A549 (cell line): ENCODE measurements at regions not wholly inside any gene's neighbourhood (a gene's known extent, or its start where the extent isn't known, plus 50 kb on each side); places are given as distances from the start of the nearest gene placed in this dataset.

Source experiments
- ATAC-seq, 2 experiments: fragments of 200-7000 bp in 1 of 2; fragments of >200 bp in 1 of 2; cut with Nextera tagmentation in 1 of 2; cut with Tn5 transposase in 1 of 2; 3 replicates each; pipeline versions ENCODE4 v1.8.0 to v1.9.1; 2018 to 2020; ENCODE audit warnings: mild to moderate bottlenecking in 1 of 2, moderate library complexity in 1 of 2
- CTCF ChIA-PET: fragments of 300-600 bp; sonication (Branson Sonifier 250); formaldehyde crosslinking; extraction: SDS; loops from one replicate; lab custom pipeline; 2021; ENCODE audit warnings: antibody characterized with exemption, inconsistent platforms; lab: Yijun Ruan, JAX
- POLR2A ChIA-PET: fragments of 350-600 bp; formaldehyde crosslinking; extraction: SDS; loops from one replicate; lab custom pipeline; 2021; ENCODE audit warnings: antibody characterized with exemption, inconsistent platforms; lab: Yijun Ruan, JAX
- DNase-seq, 2 experiments: peaks; one replicate each; pipeline versions ENCODE4 v3.0.0 to v3.0.0-alpha.2; 2011 to 2016; ENCODE audit warnings: low read depth in 1 of 2, low spot score in 1 of 2
- FAIRE-seq: peaks from 2 replicates; lab custom pipeline; 2011; peaks lifted over from hg19 to GRCh38; lab: Jason Lieb, UNC
- H3K27ac ChIP-seq, 2 experiments: fragments of >200 bp; sonication (Bioruptor Twin); formaldehyde crosslinking; 3 replicates each; pipeline ENCODE4 v1.5.1; 2016 to 2017
- H3K4me1 ChIP-seq: fragments of >200 bp; sonication (Bioruptor Twin); formaldehyde crosslinking; 3 replicates; pipeline ENCODE4 v1.6.1; 2016
- H3K4me2 ChIP-seq: fragments of >200 bp; sonication (Bioruptor Twin); formaldehyde crosslinking; 3 replicates; pipeline ENCODE4 v1.6.1; 2016
- H3K4me3 ChIP-seq: fragments of >200 bp; sonication (Bioruptor Twin); formaldehyde crosslinking; 3 replicates; pipeline ENCODE4 v1.5.1; 2016
- H3K9me3 ChIP-seq: fragments of >200 bp; sonication (Bioruptor Twin); formaldehyde crosslinking; 3 replicates; pipeline ENCODE4 v1.6.1; 2016
- BHLHE40 ChIP-seq: IDR thresholded peaks from 2 replicates; pipeline ENCODE4 v1.6.1; 2012; ENCODE audit warnings: low read depth, low read length, inconsistent platforms
- CBX2 ChIP-seq: fragments of 200-600 bp; sonication (generic); IDR thresholded peaks from 2 replicates; pipeline ENCODE4 v1.6.1; 2016; ENCODE audit warnings: low read depth, mild to moderate bottlenecking, borderline replicate concordance
- CEBPB ChIP-seq, 2 experiments: fragments of >200 bp in 1 of 2; sonication (Bioruptor Twin) in 1 of 2; formaldehyde crosslinking in 1 of 2; IDR thresholded peaks; 2 replicates each; pipeline ENCODE4 v1.6.1; 2012 to 2016
- EHF ChIP-seq: fragments of 250-450 bp; sonication (Bioruptor Pico); IDR thresholded peaks from 2 replicates; pipeline ENCODE4 v1.5.0; 2020; ENCODE audit warnings: mild to moderate bottlenecking
- FOSL2 ChIP-seq, 2 experiments: fragments of 450-650 bp in 1 of 2; fragments of >200 bp in 1 of 2; sonication (Bioruptor Twin) in 1 of 2; formaldehyde crosslinking; IDR thresholded peaks; 2 replicates each; pipeline versions ENCODE4 v1.5.0 to v1.6.1; 2016 to 2020; ENCODE audit warnings: mild to moderate bottlenecking in 1 of 2, moderate library complexity in 1 of 2
- GATA3 ChIP-seq: IDR thresholded peaks from 2 replicates; pipeline ENCODE4 v1.6.1; 2012; ENCODE audit warnings: borderline replicate concordance
- HDAC2 ChIP-seq: fragments of 200-600 bp; sonication (generic); IDR thresholded peaks from 2 replicates; pipeline ENCODE4 v1.6.1; 2016
- HOXA7 ChIP-seq: fragments of 250-450 bp; sonication (Bioruptor Pico); IDR thresholded peaks from 2 replicates; pipeline ENCODE4 v1.5.0; 2020; ENCODE audit warnings: mild to moderate bottlenecking, moderate library complexity
- HOXB13 ChIP-seq: fragments of 250-450 bp; sonication (Bioruptor Pico); IDR thresholded peaks from 2 replicates; pipeline ENCODE4 v1.5.0; 2020; ENCODE audit warnings: low read depth, mild to moderate bottlenecking, moderate library complexity
- MAFK ChIP-seq: fragments of 450-650 bp; IDR thresholded peaks from 2 replicates; pipeline ENCODE4 v1.6.1; 2014; ENCODE audit not compliant: partially characterized antibody
- MYC ChIP-seq: IDR thresholded peaks from 2 replicates; pipeline ENCODE4 v1.6.1; 2012; ENCODE audit warnings: mild to moderate bottlenecking, inconsistent platforms, low read length, improper control_type of control experiment, borderline replicate concordance
- NFE2L2 ChIP-seq: fragments of 150-350 bp; conservative IDR thresholded peaks from 2 replicates; pipeline ENCODE4 v1.6.1; 2014; ENCODE audit warnings: low read length
- NPAS2 ChIP-seq: fragments of 250-450 bp; sonication (Bioruptor Pico); IDR thresholded peaks from 2 replicates; pipeline ENCODE4 v1.8.0; 2022; ENCODE audit warnings: mild to moderate bottlenecking, moderate library complexity, borderline replicate concordance
- PHF8 ChIP-seq: fragments of 200-600 bp; sonication (generic); IDR thresholded peaks from 2 replicates; pipeline ENCODE4 v1.6.1; 2016; ENCODE audit warnings: low read depth, mild to moderate bottlenecking, antibody characterized with exemption, moderate library complexity, borderline replicate concordance
- POLR2AphosphoS2 ChIP-seq: conservative IDR thresholded peaks from 2 replicates; pipeline ENCODE4 v1.6.1; 2012; ENCODE audit warnings: low read length, improper control_type of control experiment, inconsistent platforms
- RARB ChIP-seq: fragments of 250-450 bp; sonication (Bioruptor Pico); IDR thresholded peaks from 2 replicates; pipeline ENCODE4 v1.8.0; 2021; ENCODE audit warnings: mild to moderate bottlenecking, moderate library complexity
- RNF2 ChIP-seq: fragments of 200-600 bp; sonication (generic); IDR thresholded peaks from 2 replicates; pipeline ENCODE4 v1.6.1; 2016; ENCODE audit warnings: low read depth, mild to moderate bottlenecking, antibody characterized with exemption, moderate library complexity, borderline replicate concordance
- SREBF2 ChIP-seq: fragments of 450-650 bp; IDR thresholded peaks from 2 replicates; pipeline ENCODE4 v1.6.1; 2014; ENCODE audit warnings: mild to moderate bottlenecking, moderate library complexity
- TFCP2L1 ChIP-seq: fragments of 250-450 bp; sonication (Bioruptor Pico); IDR thresholded peaks from 2 replicates; pipeline ENCODE4 v1.5.0; 2021; ENCODE audit warnings: mild to moderate bottlenecking
- TP53 ChIP-seq: fragments of 250-450 bp; sonication (Bioruptor Pico); IDR thresholded peaks from 2 replicates; pipeline ENCODE4 v1.5.0; 2021; ENCODE audit warnings: mild to moderate bottlenecking, moderate library complexity
- ZSCAN20 ChIP-seq: fragments of 250-450 bp; sonication (Bioruptor Pico); IDR thresholded peaks from 2 replicates; pipeline ENCODE4 v1.8.0; 2022; ENCODE audit warnings: mild to moderate bottlenecking, moderate library complexity
- WGBS: methylation state at CpG from one replicate; pipeline ENCODE4 v1.1.6; 2017; ENCODE audit errors: missing lambda C conversion rate; 5-methylcytosine and 5-hydroxymethylcytosine counted together
- TF ChIP-seq, protein P1 (sequence below): fragments of 200-600 bp; sonication (generic); IDR thresholded peaks from 2 replicates; pipeline ENCODE4 v1.6.1; 2016; ENCODE audit warnings: antibody characterized with exemption, mild to moderate bottlenecking, moderate library complexity
- TF ChIP-seq, protein P2 (sequence below): fragments of 250-450 bp; sonication (Bioruptor Pico); IDR thresholded peaks from 2 replicates; pipeline ENCODE4 v1.5.0; 2020; ENCODE audit warnings: low read depth, mild to moderate bottlenecking, moderate library complexity
- TF ChIP-seq, protein P3 (sequence below): IDR thresholded peaks from 2 replicates; pipeline ENCODE4 v1.6.1; 2012; ENCODE audit warnings: low read depth, borderline replicate concordance
- TF ChIP-seq, protein P4 (sequence below): IDR thresholded peaks from 2 replicates; pipeline ENCODE4 v1.6.1; 2012
- TF ChIP-seq, protein P5 (sequence below): IDR thresholded peaks from 2 replicates; pipeline ENCODE4 v1.6.1; 2012
- TF ChIP-seq, protein P6 (sequence below): fragments of 150-350 bp; IDR thresholded peaks from 2 replicates; pipeline ENCODE4 v1.6.1; 2014; ENCODE audit warnings: low read depth, mild to moderate bottlenecking, low read length
- TF ChIP-seq, protein P7 (sequence below): fragments of 450-650 bp; IDR thresholded peaks from 2 replicates; pipeline ENCODE4 v1.6.1; 2014; ENCODE audit warnings: antibody characterized with exemption

DNA sequence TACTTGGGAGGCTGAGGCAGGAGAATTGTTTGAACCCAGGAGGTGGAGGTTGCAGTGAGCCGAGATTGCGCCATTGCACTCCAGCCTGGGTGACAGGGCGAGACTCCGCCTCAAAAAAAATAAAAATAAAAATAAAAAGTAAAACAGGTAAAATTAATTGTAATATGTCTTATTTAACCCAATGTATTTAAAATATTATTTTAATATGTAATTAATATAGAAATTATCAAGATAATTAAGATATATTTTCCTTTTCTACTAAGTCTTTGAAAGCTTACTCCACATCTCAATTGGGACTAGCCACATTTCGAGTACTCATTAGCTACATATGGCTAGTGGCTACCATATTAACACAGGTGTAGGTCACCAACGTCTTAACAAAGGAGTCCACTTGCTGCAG lies 61.6 kb upstream of the IPO9 start:
- Histone ChIP-seq H3K4me1 (0 out of 3 replicates have a peak, but pooled peaks cover 4% of the 10 kb centered on the region), H3K4me2 (no peak overlapping the region), H3K9me3 (peaks cover 18% of the 10 kb centered on the region), H3K27ac (no peak overlapping the region)
- ChIA-PET CTCF (interaction anchor here (0.8 to 1.6 kb wide), 5 partner anchors 9 to 58 kb away, joined by 3 to 5 read pairs (median 3); no protein-coding TSS in a partner anchor), POLR2A (no interaction called here)
- ATAC-seq = no peak
- no peak for DNase-seq
- 78% methylated on average over 6 of the region's 6 CpGs for WGBS
- TF ChIP-seq, protein P1, sequence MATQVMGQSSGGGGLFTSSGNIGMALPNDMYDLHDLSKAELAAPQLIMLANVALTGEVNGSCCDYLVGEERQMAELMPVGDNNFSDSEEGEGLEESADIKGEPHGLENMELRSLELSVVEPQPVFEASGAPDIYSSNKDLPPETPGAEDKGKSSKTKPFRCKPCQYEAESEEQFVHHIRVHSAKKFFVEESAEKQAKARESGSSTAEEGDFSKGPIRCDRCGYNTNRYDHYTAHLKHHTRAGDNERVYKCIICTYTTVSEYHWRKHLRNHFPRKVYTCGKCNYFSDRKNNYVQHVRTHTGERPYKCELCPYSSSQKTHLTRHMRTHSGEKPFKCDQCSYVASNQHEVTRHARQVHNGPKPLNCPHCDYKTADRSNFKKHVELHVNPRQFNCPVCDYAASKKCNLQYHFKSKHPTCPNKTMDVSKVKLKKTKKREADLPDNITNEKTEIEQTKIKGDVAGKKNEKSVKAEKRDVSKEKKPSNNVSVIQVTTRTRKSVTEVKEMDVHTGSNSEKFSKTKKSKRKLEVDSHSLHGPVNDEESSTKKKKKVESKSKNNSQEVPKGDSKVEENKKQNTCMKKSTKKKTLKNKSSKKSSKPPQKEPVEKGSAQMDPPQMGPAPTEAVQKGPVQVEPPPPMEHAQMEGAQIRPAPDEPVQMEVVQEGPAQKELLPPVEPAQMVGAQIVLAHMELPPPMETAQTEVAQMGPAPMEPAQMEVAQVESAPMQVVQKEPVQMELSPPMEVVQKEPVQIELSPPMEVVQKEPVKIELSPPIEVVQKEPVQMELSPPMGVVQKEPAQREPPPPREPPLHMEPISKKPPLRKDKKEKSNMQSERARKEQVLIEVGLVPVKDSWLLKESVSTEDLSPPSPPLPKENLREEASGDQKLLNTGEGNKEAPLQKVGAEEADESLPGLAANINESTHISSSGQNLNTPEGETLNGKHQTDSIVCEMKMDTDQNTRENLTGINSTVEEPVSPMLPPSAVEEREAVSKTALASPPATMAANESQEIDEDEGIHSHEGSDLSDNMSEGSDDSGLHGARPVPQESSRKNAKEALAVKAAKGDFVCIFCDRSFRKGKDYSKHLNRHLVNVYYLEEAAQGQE = no peak
- no peak for TF ChIP-seq NPAS2 (CRISPR knock-in tag)
- TF ChIP-seq GATA3 = no peak
- no peak for TF ChIP-seq RARB
- no peak for TF ChIP-seq BHLHE40
- TF ChIP-seq, protein P2, sequence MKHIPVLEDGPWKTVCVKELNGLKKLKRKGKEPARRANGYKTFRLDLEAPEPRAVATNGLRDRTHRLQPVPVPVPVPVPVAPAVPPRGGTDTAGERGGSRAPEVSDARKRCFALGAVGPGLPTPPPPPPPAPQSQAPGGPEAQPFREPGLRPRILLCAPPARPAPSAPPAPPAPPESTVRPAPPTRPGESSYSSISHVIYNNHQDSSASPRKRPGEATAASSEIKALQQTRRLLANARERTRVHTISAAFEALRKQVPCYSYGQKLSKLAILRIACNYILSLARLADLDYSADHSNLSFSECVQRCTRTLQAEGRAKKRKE (CRISPR knock-in tag) = no peak
- TF ChIP-seq, protein P3, sequence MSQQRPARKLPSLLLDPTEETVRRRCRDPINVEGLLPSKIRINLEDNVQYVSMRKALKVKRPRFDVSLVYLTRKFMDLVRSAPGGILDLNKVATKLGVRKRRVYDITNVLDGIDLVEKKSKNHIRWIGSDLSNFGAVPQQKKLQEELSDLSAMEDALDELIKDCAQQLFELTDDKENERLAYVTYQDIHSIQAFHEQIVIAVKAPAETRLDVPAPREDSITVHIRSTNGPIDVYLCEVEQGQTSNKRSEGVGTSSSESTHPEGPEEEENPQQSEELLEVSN = no peak
- TF ChIP-seq FOSL2 (IDR thresholded peaks at IDR 0.05) = no peak
- no peak for TF ChIP-seq FOSL2 (CRISPR knock-in tag; IDR thresholded peaks at IDR 0.05)
- TF ChIP-seq CEBPB (IDR thresholded peaks at IDR 0.05) = no peak
- TF ChIP-seq MYC = no peak
- no peak for TF ChIP-seq HOXB13 (CRISPR knock-in tag)
- TF ChIP-seq POLR2AphosphoS2 = no peak
- no peak for TF ChIP-seq CBX2
- TF ChIP-seq, protein P4, sequence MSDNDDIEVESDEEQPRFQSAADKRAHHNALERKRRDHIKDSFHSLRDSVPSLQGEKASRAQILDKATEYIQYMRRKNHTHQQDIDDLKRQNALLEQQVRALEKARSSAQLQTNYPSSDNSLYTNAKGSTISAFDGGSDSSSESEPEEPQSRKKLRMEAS = no peak
- TF ChIP-seq HDAC2 = no peak
- TF ChIP-seq, protein P5, sequence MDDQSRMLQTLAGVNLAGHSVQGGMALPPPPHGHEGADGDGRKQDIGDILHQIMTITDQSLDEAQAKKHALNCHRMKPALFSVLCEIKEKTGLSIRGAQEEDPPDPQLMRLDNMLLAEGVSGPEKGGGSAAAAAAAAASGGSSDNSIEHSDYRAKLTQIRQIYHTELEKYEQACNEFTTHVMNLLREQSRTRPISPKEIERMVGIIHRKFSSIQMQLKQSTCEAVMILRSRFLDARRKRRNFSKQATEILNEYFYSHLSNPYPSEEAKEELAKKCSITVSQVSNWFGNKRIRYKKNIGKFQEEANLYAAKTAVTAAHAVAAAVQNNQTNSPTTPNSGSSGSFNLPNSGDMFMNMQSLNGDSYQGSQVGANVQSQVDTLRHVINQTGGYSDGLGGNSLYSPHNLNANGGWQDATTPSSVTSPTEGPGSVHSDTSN = no peak
- no peak for TF ChIP-seq ZSCAN20
- TF ChIP-seq, all 56 proteins: peak for 0
- H3K4me3 ChIP-seq = no peak overlapping the region
- FAIRE-seq = no peak

DNA sequence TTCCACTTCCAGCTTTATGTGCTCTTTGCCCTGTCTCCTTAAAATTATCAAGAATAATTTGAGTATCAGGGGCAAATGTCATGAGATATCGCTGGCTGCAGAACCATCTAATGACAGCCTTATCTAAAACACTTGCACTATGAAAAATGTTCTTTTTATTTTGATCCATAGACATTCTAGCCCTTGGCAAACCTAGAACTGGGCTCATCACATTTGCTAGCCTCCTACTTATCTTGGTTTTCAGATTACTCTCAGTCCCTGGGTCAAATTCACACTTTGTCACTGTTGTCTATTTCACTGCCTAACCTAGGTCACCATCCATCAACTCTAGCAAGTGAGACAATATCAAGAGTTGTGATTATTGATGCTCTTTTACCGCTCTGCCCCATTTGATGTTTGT lies 59.9 kb upstream of the IPO9 start:
- Histone ChIP-seq H3K4me2 (no peak overlapping the region), H3K4me1 (0 out of 3 replicates have a peak, but pooled peaks cover 4% of the 10 kb centered on the region), H3K4me3 (no peak overlapping the region), H3K9me3 (peaks cover 21% of the 10 kb centered on the region), H3K27ac (no peak overlapping the region)
- ChIA-PET POLR2A (no interaction called here), CTCF (interaction anchor here (0.6 to 2.7 kb wide), 9 partner anchors 11 to 209 kb away, joined by 3 to 13 read pairs (median 4); no protein-coding TSS in a partner anchor)
- DNase-seq (no peak), FAIRE-seq (no peak), ATAC-seq (no peak)
- WGBS = 78% methylated on average over 2 of the region's 2 CpGs
- no peak for TF ChIP-seq RNF2
- TF ChIP-seq, protein P6, sequence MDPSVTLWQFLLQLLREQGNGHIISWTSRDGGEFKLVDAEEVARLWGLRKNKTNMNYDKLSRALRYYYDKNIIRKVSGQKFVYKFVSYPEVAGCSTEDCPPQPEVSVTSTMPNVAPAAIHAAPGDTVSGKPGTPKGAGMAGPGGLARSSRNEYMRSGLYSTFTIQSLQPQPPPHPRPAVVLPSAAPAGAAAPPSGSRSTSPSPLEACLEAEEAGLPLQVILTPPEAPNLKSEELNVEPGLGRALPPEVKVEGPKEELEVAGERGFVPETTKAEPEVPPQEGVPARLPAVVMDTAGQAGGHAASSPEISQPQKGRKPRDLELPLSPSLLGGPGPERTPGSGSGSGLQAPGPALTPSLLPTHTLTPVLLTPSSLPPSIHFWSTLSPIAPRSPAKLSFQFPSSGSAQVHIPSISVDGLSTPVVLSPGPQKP = no peak
- no peak for TF ChIP-seq MAFK
- TF ChIP-seq SREBF2 = no peak
- no peak for TF ChIP-seq ZSCAN20
- no peak for TF ChIP-seq PHF8
- TF ChIP-seq CBX2 = no peak
- no peak for TF ChIP-seq HOXA7 (CRISPR knock-in tag)
- TF ChIP-seq, protein P7, sequence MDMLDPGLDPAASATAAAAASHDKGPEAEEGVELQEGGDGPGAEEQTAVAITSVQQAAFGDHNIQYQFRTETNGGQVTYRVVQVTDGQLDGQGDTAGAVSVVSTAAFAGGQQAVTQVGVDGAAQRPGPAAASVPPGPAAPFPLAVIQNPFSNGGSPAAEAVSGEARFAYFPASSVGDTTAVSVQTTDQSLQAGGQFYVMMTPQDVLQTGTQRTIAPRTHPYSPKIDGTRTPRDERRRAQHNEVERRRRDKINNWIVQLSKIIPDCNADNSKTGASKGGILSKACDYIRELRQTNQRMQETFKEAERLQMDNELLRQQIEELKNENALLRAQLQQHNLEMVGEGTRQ = no peak
- no peak for TF ChIP-seq TFCP2L1
- no peak for TF ChIP-seq TP53 (CRISPR knock-in tag)
- no peak for TF ChIP-seq EHF (CRISPR knock-in tag)
- TF ChIP-seq HDAC2 = no peak
- no peak for TF ChIP-seq NFE2L2
